PC-9 (cell line): ENCODE measurements at regions not wholly inside any gene's neighbourhood (a gene's known extent, or its start where the extent isn't known, plus 50 kb on each side); places are given as distances from the start of the nearest gene placed in this dataset.

Experiments
- EZH2 ChIP-seq: fragments of 200-600 bp; sonication (generic); IDR thresholded peaks from 2 replicates; pipeline ENCODE4 v1.8.0; 2017; ENCODE audit warnings: antibody characterized with exemption, low read depth
- TF ChIP-seq, protein P1 (sequence below): fragments of 200-600 bp; sonication (generic); conservative IDR thresholded peaks from 2 replicates; pipeline ENCODE4 v1.6.1; 2017; ENCODE audit warnings: mixed run types, antibody characterized with exemption, mild to moderate bottlenecking, moderate library complexity

DNA sequence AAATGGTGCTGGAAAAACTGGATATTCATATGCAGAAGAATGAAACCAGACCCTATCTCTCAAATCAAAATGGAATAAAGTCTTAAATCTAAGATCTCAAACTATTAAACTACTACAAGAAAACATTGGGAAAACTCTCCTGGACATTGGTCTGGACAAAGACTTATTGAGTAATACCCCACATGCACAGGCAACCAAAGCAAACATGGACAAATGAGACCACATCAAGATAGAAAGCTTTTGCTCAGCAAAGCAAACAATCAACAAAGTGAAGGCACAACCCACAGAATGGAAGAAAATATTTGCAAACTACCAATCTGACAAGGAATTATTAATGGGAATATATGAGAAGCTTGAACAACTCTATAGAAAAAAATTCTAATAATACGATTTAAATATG is 284.4 kb upstream of the FGF16 start:
- TF ChIP-seq, protein P1, sequence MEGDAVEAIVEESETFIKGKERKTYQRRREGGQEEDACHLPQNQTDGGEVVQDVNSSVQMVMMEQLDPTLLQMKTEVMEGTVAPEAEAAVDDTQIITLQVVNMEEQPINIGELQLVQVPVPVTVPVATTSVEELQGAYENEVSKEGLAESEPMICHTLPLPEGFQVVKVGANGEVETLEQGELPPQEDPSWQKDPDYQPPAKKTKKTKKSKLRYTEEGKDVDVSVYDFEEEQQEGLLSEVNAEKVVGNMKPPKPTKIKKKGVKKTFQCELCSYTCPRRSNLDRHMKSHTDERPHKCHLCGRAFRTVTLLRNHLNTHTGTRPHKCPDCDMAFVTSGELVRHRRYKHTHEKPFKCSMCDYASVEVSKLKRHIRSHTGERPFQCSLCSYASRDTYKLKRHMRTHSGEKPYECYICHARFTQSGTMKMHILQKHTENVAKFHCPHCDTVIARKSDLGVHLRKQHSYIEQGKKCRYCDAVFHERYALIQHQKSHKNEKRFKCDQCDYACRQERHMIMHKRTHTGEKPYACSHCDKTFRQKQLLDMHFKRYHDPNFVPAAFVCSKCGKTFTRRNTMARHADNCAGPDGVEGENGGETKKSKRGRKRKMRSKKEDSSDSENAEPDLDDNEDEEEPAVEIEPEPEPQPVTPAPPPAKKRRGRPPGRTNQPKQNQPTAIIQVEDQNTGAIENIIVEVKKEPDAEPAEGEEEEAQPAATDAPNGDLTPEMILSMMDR = no peak
- no peak for TF ChIP-seq EZH2
